ELF-1 (cell line): ENCODE measurements at regions not wholly inside any gene's neighbourhood (a gene's known extent, or its start where the extent isn't known, plus 50 kb on each side); places are given as distances from the start of the nearest gene placed in this dataset.
"Not testable (repeated sequence)": the region's sequence is repeated elsewhere in the genome, so short reads cannot be mapped to it uniquely, and the experiment has no call there.

ENCODE experiments used
- DNase-seq: peaks from one replicate; pipeline ENCODE4 v3.0.0-alpha.2; 2016; ENCODE audit warnings: low read depth, low spot score

DNA sequence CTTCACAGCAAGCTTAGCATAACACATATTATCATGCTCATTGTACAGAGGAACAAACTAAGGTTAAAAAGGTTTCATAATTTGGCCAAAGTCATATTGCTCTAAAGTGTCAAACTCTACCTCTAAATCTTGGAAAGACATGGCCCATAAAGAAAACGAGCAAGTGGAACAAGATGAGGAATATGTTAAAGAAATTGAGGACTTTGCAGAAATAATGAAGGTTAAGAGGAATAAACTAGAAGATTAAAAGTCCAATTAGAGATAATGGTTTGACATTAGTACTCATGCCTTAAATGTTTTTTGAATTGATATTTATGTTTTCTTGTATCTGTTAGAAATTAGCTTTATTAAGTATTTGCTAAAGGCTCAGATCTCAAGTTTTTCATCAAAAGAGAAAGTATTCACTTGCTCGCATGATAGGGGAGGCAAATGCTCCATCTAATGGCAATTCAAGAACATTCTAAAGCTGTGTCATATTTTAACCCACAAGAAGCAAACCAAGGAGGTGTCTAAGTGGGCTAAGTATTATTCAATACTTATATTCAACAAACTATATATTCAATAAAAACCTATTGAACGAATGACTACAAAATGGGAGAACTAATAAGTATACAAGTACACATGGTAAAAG is 192.9 kb upstream of the SPTLC3 start:
- DNase-seq: no peak

DNA sequence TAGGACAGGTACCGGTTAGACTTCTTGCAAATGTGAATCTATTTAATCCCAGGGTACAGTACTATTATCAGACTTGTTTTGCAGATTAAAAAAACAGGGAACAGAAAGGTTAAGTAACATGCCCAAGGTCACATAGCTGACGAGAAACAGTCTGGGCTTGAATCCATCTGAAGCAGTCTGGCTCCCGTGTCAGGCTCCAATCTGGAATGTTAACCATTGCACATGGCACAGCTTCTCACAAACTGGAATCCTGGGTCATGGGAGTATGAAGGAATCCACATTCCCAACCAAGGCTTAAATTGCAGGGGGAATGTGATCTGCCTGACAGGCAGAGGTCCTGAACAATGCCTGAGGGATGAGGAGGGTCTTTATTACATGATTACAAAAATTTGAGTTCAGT is 187.5 kb upstream of the SPTLC3 start:
- DNase-seq: no peak

DNA sequence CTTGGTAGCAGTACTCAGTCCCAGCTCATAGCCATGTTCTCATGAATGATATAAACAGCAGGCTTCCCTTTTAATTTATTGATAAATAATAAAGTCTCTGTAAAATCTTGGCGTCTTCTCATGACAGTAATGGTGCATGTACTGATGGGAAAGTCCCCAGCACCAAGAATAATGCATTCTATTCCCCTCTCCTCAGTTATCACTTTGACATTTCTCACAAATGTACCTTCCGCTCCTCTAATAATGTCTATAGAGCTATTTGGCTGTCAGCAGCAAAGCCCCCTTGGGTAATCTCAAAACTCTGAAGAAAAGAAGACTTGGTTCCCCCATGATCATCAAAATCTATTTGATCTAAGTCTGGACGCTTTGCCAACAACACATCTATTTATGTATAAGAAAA is 185.0 kb upstream of the SPTLC3 start:
- DNase-seq: no peak

DNA sequence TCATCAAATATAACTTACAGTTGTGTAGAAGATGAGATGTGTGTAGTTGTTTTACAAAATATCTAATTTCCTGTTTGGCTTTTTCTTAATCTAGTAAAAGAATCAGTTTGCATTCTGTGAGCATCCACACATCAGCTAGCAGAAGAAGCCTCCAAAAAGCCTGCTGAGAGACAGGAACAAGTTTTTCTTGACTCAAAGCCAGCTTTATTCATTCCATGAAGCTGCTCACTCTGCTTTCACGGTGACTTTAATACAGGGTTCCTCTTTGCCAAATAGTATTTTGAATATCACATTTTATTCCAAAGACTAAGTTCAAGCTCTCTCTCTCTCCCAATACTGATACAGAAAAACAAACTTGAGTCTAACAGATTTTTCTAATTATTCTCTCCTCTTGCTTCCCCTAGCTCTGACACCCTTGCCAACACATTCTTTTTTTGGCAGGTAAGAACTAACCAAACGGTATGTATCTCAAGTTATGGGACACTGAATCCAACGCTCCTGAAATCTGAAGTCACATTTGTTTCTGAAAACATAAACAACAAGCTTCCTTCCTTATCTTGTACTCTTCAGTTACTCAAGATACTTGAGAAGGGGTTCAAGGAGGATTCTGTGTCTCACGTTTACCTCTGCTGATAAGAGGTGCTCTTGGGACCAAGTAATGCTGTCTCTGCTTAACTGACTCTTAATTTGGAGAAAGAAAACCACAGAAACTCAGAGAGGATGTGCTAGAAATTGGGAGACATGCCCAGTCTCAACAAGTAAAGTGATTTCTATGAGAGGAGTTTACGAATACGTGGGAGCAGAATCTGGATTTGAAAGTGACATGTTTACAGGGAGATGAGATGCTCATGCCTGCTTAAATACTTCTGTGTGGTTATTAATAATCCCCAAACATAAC is 184.2 kb upstream of the SPTLC3 start:
- no peak for DNase-seq

DNA sequence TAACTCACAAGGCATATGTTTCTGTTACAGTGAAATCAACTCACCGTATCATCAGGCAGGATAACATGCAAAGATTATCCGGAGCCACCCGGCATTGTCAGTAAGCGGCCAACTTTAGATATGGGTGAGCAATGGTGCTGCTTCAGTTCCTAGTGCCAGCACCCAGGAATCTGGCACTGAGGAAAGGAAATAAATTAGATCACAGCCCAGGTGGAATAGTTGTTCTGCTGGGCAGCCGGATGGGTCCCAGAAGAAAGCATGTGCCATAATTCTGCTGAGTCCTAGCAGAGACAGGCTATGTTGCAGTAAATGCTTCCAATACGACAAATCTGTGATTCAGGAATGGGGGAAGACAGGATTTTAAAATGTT is 183.6 kb upstream of the SPTLC3 start:
- DNase-seq: no peak

DNA sequence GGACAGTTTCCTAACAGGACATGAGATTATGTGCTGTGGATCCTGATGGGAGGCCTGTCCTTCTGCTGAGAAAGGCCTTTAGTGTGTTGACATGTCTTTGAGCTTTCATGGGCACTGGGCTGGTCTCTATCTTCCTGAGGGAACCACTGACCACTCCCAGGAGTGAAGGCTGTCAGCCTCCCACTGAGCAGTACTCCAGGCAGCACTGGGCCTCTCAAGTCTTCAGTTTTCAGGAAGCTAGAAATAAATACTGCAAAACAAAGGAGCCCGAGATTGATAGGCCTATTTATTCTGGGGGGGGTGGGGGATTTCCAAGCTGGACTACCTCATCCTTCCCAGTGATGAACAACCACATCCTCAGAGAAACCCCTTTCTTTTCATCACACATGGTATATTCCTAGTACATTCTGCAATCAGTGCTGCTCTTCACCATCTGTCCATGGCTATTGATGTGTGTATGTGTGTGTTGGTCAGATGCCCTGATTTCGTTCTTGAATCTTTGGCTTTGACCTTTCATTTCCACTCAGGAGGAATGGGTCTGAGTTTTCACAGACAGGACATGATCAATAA is 180.9 kb upstream of the SPTLC3 start:
- DNase-seq: peak; percentile 44

DNA sequence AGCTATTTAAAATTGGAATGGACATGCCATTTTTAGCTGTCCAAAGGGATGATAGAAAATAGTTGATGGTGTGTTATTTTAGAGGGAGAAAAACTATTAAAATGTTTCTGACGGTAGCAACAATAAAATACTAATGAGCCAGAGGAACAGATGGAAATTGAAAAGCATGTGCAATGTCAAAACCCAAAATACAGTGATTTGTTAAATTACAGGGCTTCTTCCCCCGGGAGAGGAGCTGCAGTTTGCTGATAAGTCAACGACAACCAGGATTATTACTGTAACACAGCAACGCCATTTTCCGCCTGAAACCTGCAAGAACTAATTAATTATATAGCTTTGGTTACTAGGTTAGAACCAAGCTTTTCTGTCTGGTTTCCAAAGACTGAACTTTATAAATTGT is 179.6 kb upstream of the SPTLC3 start:
- no peak for DNase-seq

DNA sequence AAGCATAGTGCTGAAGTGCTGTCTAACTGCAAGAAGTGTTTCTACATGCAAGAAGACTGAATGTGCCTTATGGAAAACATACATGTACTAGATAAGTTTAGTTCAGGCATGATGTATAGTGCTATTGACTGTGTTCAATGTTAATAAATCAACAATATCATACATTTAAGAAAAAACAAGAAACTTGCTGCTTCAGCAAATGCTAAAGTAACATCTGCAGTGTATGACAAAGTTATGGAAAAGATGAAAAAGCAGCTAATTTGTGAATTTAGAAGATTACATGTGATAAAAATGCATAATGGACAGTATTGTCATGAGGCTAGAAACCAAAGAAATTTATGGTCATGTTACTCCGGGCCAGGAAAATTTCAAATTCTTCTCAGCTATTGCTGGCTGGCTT is 174.9 kb upstream of the SPTLC3 start:
- no peak for DNase-seq

DNA sequence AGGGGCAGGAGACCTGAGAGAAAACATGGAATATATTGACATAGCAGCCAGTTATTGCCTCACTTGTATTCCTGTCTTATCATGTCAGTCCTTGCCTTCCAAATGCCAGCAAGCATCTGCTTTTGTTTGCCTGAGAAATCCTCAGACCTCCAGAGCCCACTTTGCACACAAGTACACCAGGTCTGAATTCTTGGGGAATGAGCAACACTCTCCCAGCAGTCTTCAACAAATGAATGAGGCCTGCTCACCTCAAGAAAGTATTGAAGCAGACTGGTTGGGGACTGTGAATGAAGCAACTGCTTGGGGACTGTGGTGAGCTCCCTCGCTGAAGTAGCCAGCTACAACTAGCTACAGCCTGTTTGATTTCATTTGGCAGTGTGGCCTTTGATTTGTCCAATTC is 172.8 kb upstream of the SPTLC3 start:
- peak; percentile 68 for DNase-seq

DNA sequence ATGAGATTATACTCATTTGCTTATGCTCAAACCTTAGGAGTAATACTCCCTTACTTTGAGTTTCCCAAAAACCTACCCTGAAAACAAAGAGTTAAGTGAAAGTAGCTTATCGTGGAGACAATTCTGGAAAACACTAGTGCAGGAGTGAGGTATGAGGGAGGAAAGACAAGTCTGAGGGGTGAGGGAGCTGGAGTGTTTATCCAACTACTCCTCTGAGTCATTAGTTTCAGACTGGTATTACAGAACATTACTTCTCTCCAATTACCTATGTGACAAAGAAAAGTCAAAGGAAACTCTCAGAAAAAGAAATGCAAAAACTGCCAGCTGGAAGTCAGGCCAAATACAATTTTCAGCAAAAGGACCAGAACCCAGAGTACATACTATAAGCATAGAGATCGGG is 171.1 kb upstream of the SPTLC3 start:
- no peak for DNase-seq

DNA sequence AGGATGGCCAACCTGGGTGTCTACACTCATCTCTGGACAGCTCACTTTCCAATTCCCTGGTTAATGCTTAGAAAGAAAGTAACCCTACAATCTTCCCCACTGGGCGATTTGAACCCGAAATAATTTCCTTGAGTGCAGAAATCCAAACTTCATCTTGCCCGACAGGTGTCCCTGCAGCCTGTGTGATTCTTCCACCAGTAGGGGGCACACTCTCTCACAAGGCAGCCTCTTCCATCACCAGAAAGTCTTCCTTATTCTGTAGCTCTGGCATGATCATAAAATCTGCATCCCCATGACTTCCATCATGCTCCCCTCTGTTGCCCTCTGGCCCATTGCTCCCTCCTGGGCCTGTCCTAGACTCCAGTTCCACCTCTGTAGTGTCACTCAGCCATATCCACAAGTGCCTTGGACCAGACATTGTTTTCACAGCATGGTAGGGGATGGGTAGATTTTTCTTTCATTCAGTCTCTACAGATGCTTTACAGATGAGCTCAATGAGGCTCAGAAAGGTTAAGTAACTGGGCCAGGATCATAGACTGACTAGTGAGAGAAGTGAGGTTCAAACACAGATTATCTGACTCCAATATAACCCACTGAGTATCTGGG is 170.4 kb upstream of the SPTLC3 start:
- DNase-seq: no peak

DNA sequence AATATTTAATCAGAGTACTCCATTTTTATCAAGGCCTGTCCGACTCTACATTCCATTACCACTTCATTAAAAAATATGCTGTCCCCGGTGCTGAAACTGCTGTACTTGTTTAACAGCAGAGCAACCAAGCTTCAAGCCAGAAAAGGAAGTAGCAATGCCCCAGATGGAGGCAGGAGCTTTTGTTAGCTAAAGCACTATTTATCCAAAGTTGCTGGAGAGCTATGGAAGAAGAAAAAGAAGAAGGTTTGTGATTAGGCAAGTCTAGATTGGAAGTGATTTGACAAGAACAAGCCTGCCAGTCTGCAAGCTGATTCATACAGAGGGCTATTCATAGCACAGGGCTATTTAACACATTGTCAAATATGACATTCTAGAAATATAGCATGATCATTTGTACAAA is 160.9 kb upstream of the SPTLC3 start:
- DNase-seq: no peak

DNA sequence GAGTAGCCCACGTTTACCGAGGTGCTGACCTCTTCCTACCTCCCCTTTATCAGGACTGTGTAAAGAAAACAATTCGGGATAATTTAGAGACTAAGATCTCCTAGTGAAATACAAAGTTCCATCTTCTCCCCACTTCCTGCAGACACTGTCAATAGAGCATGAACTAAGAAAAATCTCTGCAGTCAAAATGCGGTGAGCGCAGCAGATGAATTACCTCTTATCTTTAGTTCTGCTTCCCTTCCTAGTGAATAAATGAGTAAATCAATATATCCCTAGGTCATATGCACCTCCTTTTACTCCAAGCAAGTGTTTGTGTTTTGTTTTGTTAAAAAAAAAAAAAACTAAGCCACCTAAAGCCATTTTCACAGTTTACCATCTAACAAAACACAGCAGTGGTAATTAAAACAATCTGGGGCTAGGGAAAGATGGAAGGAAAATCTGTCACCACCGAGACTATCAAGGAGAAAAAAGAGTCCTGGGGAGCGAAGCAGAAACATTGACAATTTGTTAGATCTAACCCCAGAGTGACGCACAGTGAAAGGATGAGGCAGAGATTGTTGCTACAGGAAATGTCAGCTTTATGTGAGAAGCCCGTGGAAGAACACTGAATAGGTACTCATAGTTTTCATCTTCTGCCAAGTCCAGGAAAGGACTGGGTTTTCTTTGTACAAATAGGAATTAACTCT is 159.4 kb upstream of the SPTLC3 start:
- no peak for DNase-seq

DNA sequence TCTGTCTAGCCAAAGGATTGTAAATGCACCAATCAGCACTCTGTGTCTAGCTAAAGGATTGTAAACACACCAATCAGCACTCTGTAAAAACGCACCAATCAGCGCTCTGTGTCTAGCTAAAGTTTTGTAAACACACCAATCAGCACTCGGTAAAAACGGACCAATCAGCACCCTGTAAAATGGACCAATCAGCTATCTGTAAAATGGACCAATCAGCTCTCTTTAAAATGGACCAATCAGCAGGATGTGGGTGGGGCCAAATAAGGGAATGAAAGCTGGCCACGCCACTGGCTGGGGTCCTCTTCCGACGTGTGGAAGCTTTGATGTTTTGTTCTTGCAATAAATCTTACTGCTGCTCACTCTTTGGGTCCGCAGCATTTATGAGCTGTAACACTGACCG is 151.1 kb upstream of the SPTLC3 start:
- not testable (repeated sequence) for DNase-seq

DNA sequence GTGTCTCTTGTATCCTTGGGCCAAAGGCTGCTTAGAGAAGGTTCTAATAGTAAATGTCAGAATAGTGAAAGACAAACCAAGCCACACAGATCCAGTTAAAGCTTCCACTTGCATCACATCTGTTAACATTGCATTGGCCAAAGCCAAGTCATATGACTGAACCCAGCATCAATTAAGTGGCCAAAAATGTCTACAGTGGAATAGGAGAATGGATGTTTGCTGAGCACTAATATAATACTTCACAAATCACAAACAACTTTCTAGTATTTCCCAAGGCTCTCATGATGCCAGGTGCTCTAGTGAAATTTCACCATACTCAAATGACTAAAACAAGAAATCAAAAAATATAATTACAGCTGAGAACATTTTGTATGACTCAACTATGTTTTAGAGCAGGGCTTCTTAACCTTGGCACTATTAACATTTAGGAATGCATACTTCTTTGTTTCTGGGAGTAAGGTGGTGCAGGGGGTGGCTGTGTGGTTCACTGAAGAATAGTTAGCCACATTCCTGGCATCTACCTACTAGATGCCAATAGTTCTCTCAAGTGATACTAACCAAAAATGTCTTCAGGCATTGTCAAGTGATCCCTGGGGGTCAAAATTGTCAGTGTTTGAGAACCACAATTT is 148.0 kb upstream of the SPTLC3 start:
- no peak for DNase-seq

DNA sequence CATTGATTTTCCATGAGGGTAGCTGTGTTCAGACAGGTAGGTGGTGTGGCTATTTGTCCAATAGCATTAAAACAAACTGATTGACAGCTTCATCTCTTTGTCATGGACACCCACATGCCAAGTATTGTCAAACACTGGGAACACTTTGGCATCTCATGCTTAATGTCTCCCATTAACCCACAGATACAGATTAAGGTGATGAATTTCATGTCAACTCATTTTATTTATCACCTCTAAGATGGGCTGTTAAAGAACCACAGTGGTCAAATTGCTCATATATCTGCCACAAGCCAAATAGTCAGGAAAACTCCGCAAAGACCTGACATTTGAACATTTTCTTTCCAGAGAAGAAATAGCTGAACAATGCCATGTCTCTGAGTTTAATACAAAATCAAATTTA is 139.1 kb upstream of the SPTLC3 start:
- no peak for DNase-seq

DNA sequence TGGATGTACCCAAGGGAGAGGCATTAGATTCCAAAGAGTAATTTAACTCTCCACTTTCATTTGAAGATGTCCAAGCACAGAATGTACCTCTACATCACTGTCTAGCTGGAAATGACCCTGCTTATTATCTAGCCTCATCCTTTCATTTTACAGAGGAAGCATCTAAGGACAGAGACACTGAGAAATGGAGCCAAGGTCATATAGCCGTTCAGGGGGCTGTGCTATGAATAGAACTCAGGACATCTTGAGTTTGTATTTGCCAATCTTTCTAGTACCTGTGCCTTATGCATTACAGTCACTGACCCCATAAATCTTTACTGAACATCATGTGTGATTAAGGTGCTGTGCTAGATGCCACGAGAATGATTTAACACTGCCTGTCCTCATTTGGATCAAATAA is 138.2 kb upstream of the SPTLC3 start:
- no peak for DNase-seq

DNA sequence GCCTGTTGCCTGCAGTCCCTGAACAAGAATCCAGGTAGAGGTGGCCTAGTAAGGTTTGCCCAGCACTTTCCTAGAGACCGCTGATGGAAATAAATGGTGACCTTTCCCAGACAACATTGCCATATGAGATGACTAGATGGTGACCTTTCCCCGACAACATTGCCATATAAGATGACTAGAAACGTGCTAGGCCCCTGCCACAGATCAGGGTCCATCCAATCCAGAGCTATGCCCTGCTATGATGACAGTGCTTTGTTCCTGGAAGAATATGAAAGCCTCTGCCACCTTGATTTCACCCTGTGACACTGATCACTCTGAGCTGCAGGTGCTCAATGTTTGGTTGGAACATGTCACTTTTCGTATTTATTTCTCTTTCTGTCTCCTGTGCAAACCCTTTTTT is 133.8 kb upstream of the SPTLC3 start:
- no peak for DNase-seq

DNA sequence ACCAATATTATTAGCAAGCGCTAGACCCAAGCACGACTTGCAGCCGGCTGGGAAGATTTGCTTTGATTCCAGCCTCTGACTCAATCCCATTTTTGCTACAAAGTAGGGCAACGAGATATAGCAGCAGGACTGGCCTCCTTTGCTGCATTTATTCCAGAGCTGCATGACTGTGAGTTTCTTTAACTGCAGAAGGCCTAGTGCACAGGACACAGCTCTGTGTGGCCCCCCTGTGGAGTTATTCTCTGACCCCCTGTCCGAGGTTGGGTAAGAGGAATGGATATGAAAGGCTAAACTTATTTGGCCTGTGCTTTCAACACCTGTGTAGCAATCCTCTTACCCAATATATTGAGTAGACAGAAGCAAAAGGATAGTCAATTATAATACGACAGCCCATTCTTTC is 133.3 kb upstream of the SPTLC3 start:
- no peak for DNase-seq

DNA sequence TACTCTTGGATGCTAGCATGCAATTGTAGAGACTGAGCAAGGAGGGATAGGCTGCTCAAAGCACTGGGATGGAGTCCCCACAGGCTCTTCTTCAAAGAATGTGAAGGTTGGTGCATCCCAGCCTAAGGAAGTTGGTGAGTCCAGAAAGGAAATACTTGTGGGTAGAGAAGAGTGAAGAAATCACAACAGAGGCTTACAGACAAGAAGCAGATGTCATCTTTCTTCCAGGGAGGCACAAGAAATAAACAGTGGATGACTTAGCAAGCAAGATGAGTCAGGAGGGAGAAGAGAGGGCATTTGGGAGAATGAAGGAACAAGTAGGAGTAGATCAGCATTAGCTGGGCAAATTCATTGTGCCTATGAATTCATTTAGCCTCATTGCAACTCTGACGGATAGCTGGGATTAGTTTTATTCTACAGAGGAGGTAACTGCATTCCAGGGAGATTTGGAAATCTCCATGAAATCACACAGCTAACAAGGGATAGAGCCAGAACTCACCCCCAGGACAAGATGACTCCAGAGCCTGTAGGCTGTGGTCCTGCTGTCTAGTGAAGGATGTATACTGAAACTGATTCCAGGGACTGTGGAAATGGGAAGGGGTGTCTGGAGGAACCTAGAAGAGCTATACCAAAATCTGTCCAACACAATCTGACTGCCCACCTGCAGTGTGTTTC is 125.8 kb upstream of the SPTLC3 start:
- DNase-seq: no peak

DNA sequence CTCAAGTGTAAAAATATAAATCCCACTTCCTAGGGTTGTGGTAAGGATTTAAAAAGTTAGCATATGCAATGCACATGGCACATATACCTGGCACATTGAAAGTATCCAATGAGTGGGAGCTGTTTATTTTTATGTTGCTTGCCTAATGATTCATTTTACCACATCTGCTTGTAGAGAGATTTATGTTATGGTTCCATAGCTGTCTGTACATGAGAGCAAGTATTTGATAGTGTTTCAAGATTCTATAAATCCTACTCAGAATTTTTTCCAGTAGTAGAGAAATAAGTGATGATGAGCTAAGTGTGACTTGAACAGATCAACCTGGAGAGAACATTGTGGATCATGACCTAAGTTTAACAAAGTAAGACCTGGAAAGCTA is 125.3 kb upstream of the SPTLC3 start:
- no peak for DNase-seq
